ENCODE measurements at regions not wholly inside any gene's neighbourhood (a gene's known extent, or its start where the extent isn't known, plus 50 kb on each side); places are given as distances from the start of the nearest gene placed in this dataset.

GRCh38 chr6:90385759-90386313 is 89.2 kb upstream of the BACH2 start:
- Mint-ChIP-seq H3K4me3 (no peak overlapping the region), H3K4me1 (ENCODE audit: low read depth) (peaks cover 67% of the 10 kb centered on the region), H3K27ac (no peak overlapping the region), H3K9me3 (no peaks in the 10 kb centered on the region), H3K36me3 (ENCODE audit: low read depth) (no peaks in the 10 kb centered on the region), H3K27me3 (ENCODE audit: low read depth) (no peaks in the 10 kb centered on the region)
- CTCF ChIA-PET, result interaction anchor here (0.6 to 1.2 kb wide), 2 partner anchors 11 to 302 kb away, joined by 3 to 4 read pairs; no protein-coding TSS in a partner anchor
- DNase-seq, result no peak
- intact Hi-C loops (cut with micrococcal nuclease), result no loop called here

GRCh38 chr6:90384720-90385119 is 88.1 kb upstream of the BACH2 start:
- Mint-ChIP-seq H3K9me3 (no peaks in the 10 kb centered on the region), H3K36me3 (ENCODE audit: low read depth) (no peaks in the 10 kb centered on the region), H3K27me3 (ENCODE audit: low read depth) (no peaks in the 10 kb centered on the region), H3K27ac (no peak overlapping the region), H3K4me3 (no peak overlapping the region), H3K4me1 (ENCODE audit: low read depth) (peaks cover 58% of the 10 kb centered on the region)
- intact Hi-C loops (cut with micrococcal nuclease), result no loop called here
- CTCF ChIA-PET, result no interaction called here
- no peak for DNase-seq

GRCh38 chr6:90383196-90383822 is 86.7 kb upstream of the BACH2 start:
- Mint-ChIP-seq H3K4me1 (ENCODE audit: low read depth) (peaks cover 44% of the 10 kb centered on the region), H3K27me3 (ENCODE audit: low read depth) (no peaks in the 10 kb centered on the region), H3K36me3 (ENCODE audit: low read depth) (no peaks in the 10 kb centered on the region), H3K27ac (no peak overlapping the region), H3K4me3 (no peak overlapping the region), H3K9me3 (no peaks in the 10 kb centered on the region)
- peak; percentile 65 for DNase-seq
- CTCF ChIA-PET, result interaction anchor here (0.6 to 1.3 kb wide), 6 partner anchors 10 to 510 kb away, joined by 3 to 11 read pairs (median 4); no protein-coding TSS in a partner anchor
- intact Hi-C loops (cut with micrococcal nuclease), result loop anchor here (1.0 kb wide), 1 partner anchor 33 kb away; no protein-coding TSS in a partner anchor

- H3K36me3 Mint-ChIP-seq (ENCODE audit: low read depth), result no peaks in the 10 kb centered on the region
- peaks cover 39% of the 10 kb centered on the region for H3K4me1 Mint-ChIP-seq (ENCODE audit: low read depth)
- no peak overlapping the region for H3K27ac Mint-ChIP-seq
- CTCF ChIA-PET, result interaction anchor here (0.6 to 1.3 kb wide), 6 partner anchors 10 to 509 kb away, joined by 3 to 11 read pairs (median 4); no protein-coding TSS in a partner anchor
- intact Hi-C loops (cut with micrococcal nuclease), result loop anchor here (1.0 kb wide), 1 partner anchor 32 kb away; no protein-coding TSS in a partner anchor
- DNase-seq, result no peak
- H3K4me3 Mint-ChIP-seq, result no peak overlapping the region
- H3K9me3 Mint-ChIP-seq, result no peaks in the 10 kb centered on the region
- no peaks in the 10 kb centered on the region for H3K27me3 Mint-ChIP-seq (ENCODE audit: low read depth)
These were observed 86.1 kb upstream of the BACH2 start for GRCh38 chr6:90382760-90383159.

GRCh38 chr6:90375681-90376439 is 79.2 kb upstream of the BACH2 start:
- no peak overlapping the region for H3K4me3 Mint-ChIP-seq

GRCh38 chr6:90374201-90374600 is 77.6 kb upstream of the BACH2 start:
- no peak overlapping the region for H3K4me3 Mint-ChIP-seq
- no peaks in the 10 kb centered on the region for H3K27me3 Mint-ChIP-seq (ENCODE audit: low read depth)
- no peaks in the 10 kb centered on the region for H3K36me3 Mint-ChIP-seq (ENCODE audit: low read depth)
- intact Hi-C loops (cut with micrococcal nuclease), result no loop called here
- CTCF ChIA-PET, result interaction anchor here (2.7 kb wide), 1 partner anchor 19 kb away, joined by 8 read pairs; no protein-coding TSS in a partner anchor
- peaks cover 9% of the 10 kb centered on the region for H3K4me1 Mint-ChIP-seq (ENCODE audit: low read depth)
- no peak overlapping the region for H3K27ac Mint-ChIP-seq
- DNase-seq, result no peak
- H3K9me3 Mint-ChIP-seq, result no peaks in the 10 kb centered on the region

More at GRCh38 chr6:90375681-90376439, 79.2 kb upstream of the BACH2 start:
- Mint-ChIP-seq H3K27ac (no peak overlapping the region), H3K36me3 (ENCODE audit: low read depth) (no peaks in the 10 kb centered on the region), H3K4me1 (ENCODE audit: low read depth) (peaks cover under 1% of the 10 kb centered on the region), H3K27me3 (ENCODE audit: low read depth) (no peaks in the 10 kb centered on the region), H3K9me3 (no peaks in the 10 kb centered on the region)
- no peak for DNase-seq
- CTCF ChIA-PET, result interaction anchor here (1.2 to 2.7 kb wide), 2 partner anchors 17 to 101 kb away, joined by 3 to 8 read pairs; no protein-coding TSS in a partner anchor
- intact Hi-C loops (cut with micrococcal nuclease), result no loop called here

- intact Hi-C loops (cut with micrococcal nuclease), result no loop called here
- DNase-seq, result no peak
- Mint-ChIP-seq H3K27me3 (ENCODE audit: low read depth) (no peaks in the 10 kb centered on the region), H3K4me1 (ENCODE audit: low read depth) (peaks cover 15% of the 10 kb centered on the region), H3K27ac (no peak overlapping the region), H3K36me3 (ENCODE audit: low read depth) (no peaks in the 10 kb centered on the region), H3K4me3 (no peak overlapping the region), H3K9me3 (no peaks in the 10 kb centered on the region)
- CTCF ChIA-PET, result interaction anchor here (0.6 to 1.4 kb wide), 2 partner anchors 11 to 15 kb away, joined by 3 to 4 read pairs; no protein-coding TSS in a partner anchor
These were observed 76.2 kb upstream of the BACH2 start for GRCh38 chr6:90372885-90373284.

GRCh38 chr6:90372450-90372849 is 75.8 kb upstream of the BACH2 start:
- no peak overlapping the region for H3K27ac Mint-ChIP-seq
- intact Hi-C loops (cut with micrococcal nuclease), result no loop called here
- no peak for DNase-seq
- CTCF ChIA-PET, result interaction anchor here (0.6 to 1.4 kb wide), 2 partner anchors 10 to 16 kb away, joined by 3 to 4 read pairs; no protein-coding TSS in a partner anchor
- H3K36me3 Mint-ChIP-seq (ENCODE audit: low read depth), result no peaks in the 10 kb centered on the region
- no peaks in the 10 kb centered on the region for H3K27me3 Mint-ChIP-seq (ENCODE audit: low read depth)
- peaks cover 15% of the 10 kb centered on the region for H3K4me1 Mint-ChIP-seq (ENCODE audit: low read depth)
- no peaks in the 10 kb centered on the region for H3K9me3 Mint-ChIP-seq
- no peak overlapping the region for H3K4me3 Mint-ChIP-seq

- Mint-ChIP-seq H3K36me3 (ENCODE audit: low read depth) (no peaks in the 10 kb centered on the region), H3K9me3 (no peaks in the 10 kb centered on the region), H3K4me1 (ENCODE audit: low read depth) (peaks cover 15% of the 10 kb centered on the region), H3K27me3 (ENCODE audit: low read depth) (no peaks in the 10 kb centered on the region), H3K27ac (no peak overlapping the region), H3K4me3 (no peak overlapping the region)
- intact Hi-C loops (cut with micrococcal nuclease), result no loop called here
- CTCF ChIA-PET, result interaction anchor here (0.9 to 1.6 kb wide), 4 partner anchors 9 to 108 kb away, joined by 4 to 9 read pairs (median 5); no protein-coding TSS in a partner anchor
- DNase-seq, result no peak
These were observed 73.9 kb upstream of the BACH2 start for GRCh38 chr6:90370493-90370959.

- no peaks in the 10 kb centered on the region for H3K27me3 Mint-ChIP-seq (ENCODE audit: low read depth)
- DNase-seq, result no peak
- H3K4me1 Mint-ChIP-seq (ENCODE audit: low read depth), result peaks cover 15% of the 10 kb centered on the region
- H3K36me3 Mint-ChIP-seq (ENCODE audit: low read depth), result no peaks in the 10 kb centered on the region
- intact Hi-C loops (cut with micrococcal nuclease), result no loop called here
- H3K4me3 Mint-ChIP-seq, result no peak overlapping the region
- no peak overlapping the region for H3K27ac Mint-ChIP-seq
- no peaks in the 10 kb centered on the region for H3K9me3 Mint-ChIP-seq
- CTCF ChIA-PET, result no interaction called here
These were observed 73.0 kb upstream of the BACH2 start for GRCh38 chr6:90369651-90370050.

- H3K27me3 Mint-ChIP-seq (ENCODE audit: low read depth), result no peaks in the 10 kb centered on the region
- no peak overlapping the region for H3K27ac Mint-ChIP-seq
- intact Hi-C loops (cut with micrococcal nuclease), result no loop called here
- H3K4me1 Mint-ChIP-seq (ENCODE audit: low read depth), result peaks cover 17% of the 10 kb centered on the region
- CTCF ChIA-PET, result interaction anchor here (1.2 kb wide), 1 partner anchor 24 kb away, joined by 3 read pairs; no protein-coding TSS in a partner anchor
- no peak for DNase-seq
- no peaks in the 10 kb centered on the region for H3K36me3 Mint-ChIP-seq (ENCODE audit: low read depth)
- H3K9me3 Mint-ChIP-seq, result no peaks in the 10 kb centered on the region
- H3K4me3 Mint-ChIP-seq, result no peak overlapping the region
These were observed 72.4 kb upstream of the BACH2 start for GRCh38 chr6:90369024-90369519.

- H3K27me3 Mint-ChIP-seq (ENCODE audit: low read depth), result no peaks in the 10 kb centered on the region
- no peak overlapping the region for H3K27ac Mint-ChIP-seq
- peaks cover 19% of the 10 kb centered on the region for H3K4me1 Mint-ChIP-seq (ENCODE audit: low read depth)
- no peaks in the 10 kb centered on the region for H3K36me3 Mint-ChIP-seq (ENCODE audit: low read depth)
- H3K9me3 Mint-ChIP-seq, result no peaks in the 10 kb centered on the region
- CTCF ChIA-PET, result interaction anchor here (0.6 to 1.2 kb wide), 2 partner anchors 24 to 394 kb away, joined by 3 read pairs; no protein-coding TSS in a partner anchor
- DNase-seq, result no peak
- intact Hi-C loops (cut with micrococcal nuclease), result no loop called here
- H3K4me3 Mint-ChIP-seq, result no peak overlapping the region
These were observed 72.0 kb upstream of the BACH2 start for GRCh38 chr6:90368601-90369000.
